Keratinocyte (primary cell): ENCODE measurements at regions not wholly inside any gene's neighbourhood (a gene's known extent, or its start where the extent isn't known, plus 50 kb on each side); places are given as distances from the start of the nearest gene placed in this dataset.

ENCODE experiments used
- EZH2 ChIP-seq: IDR thresholded peaks from one replicate; pipeline ENCODE4 v1.6.1; 2012; ENCODE audit warnings: inconsistent platforms, mild to moderate bottlenecking, low read length, moderate library complexity
- TF ChIP-seq, protein P1 (sequence below), 3 experiments: IDR thresholded peaks in 1 of 3; conservative IDR thresholded peaks in 1 of 3; optimal IDR thresholded peaks in 1 of 3; 2 replicates in 2 of 3; 3 replicates in 1 of 3; pipeline versions ENCODE3 to v1.5.1; 2011; ENCODE audit warnings: low read length in 3 of 3, mild to moderate bottlenecking in 3 of 3, moderate library complexity in 2 of 3, control low read depth in 1 of 3, inconsistent platforms in 1 of 3; ENCODE audit not compliant: insufficient read depth in 2 of 3; ENCODE audit errors: extremely low read depth in 1 of 3

DNA sequence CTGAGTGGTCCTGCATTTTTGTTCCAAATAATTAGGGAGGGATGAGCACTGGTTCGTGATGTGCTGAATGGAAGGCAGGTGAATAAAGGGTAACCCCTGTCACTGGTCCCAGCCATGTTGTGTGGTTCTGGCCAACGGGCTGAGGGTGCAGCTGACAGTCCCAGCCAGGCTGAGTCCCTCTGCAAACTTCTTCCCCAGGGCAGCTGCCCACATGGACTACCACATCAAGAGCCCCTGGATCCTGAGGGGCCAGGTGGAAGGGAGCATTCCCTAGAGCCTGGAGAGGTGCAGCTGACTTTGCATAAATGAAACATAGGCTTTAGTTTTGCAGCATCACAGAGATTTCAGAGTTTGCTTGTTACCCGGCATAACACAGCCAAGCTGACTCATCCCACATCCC, 219.8 kb upstream of the MYT1L start:
- TF ChIP-seq, protein P1, sequence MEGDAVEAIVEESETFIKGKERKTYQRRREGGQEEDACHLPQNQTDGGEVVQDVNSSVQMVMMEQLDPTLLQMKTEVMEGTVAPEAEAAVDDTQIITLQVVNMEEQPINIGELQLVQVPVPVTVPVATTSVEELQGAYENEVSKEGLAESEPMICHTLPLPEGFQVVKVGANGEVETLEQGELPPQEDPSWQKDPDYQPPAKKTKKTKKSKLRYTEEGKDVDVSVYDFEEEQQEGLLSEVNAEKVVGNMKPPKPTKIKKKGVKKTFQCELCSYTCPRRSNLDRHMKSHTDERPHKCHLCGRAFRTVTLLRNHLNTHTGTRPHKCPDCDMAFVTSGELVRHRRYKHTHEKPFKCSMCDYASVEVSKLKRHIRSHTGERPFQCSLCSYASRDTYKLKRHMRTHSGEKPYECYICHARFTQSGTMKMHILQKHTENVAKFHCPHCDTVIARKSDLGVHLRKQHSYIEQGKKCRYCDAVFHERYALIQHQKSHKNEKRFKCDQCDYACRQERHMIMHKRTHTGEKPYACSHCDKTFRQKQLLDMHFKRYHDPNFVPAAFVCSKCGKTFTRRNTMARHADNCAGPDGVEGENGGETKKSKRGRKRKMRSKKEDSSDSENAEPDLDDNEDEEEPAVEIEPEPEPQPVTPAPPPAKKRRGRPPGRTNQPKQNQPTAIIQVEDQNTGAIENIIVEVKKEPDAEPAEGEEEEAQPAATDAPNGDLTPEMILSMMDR (optimal IDR thresholded peaks at IDR 0.05 in 1 of 3, IDR thresholded peaks at IDR 0.05 in 1 of 3, conservative IDR thresholded peaks at IDR 0.05 in 1 of 3; ENCODE audit: extremely low read depth in 1 of 3, insufficient read depth in 2 of 3, low read length in 3 of 3) = no peak
- TF ChIP-seq EZH2 = no peak
